MM.1S (cell line): ENCODE measurements at regions not wholly inside any gene's neighbourhood (a gene's known extent, or its start where the extent isn't known, plus 50 kb on each side); places are given as distances from the start of the nearest gene placed in this dataset.
"Not testable (repeated sequence)": the region's sequence is repeated elsewhere in the genome, so short reads cannot be mapped to it uniquely, and the experiment has no call there.

Experiments
- DNase-seq: peaks from one replicate; pipeline ENCODE4 v3.0.0-alpha.2; 2015
- H2AFZ ChIP-seq: fragments of 300-600 bp; sonication (generic); 2 replicates; pipeline ENCODE4 v1.6.0; 2016; ENCODE audit warnings: antibody characterized with exemption, low read length
- H3F3A ChIP-seq: fragments of 300-600 bp; sonication (generic); 2 replicates; pipeline ENCODE4 v1.6.1; 2016; ENCODE audit warnings: mild to moderate bottlenecking, antibody characterized with exemption, low read length, moderate library complexity, mixed read lengths; ENCODE audit not compliant: insufficient read depth
- H3K27ac ChIP-seq: fragments of 300-600 bp; sonication (generic); 2 replicates; pipeline ENCODE4 v1.5.1; 2016; ENCODE audit warnings: mild to moderate bottlenecking, low read length
- H3K27me3 ChIP-seq: fragments of 300-600 bp; sonication (generic); replicated peaks from 2 replicates; pipeline ENCODE4 v1.6.0; 2016; ENCODE audit warnings: low read length; ENCODE audit not compliant: insufficient read depth
- H3K36me3 ChIP-seq: fragments of 300-600 bp; sonication (generic); replicated peaks from 2 replicates; pipeline ENCODE4 v1.6.1; 2016; ENCODE audit warnings: mild to moderate bottlenecking, low read length, mixed read lengths; ENCODE audit not compliant: insufficient read depth
- H3K4me1 ChIP-seq: fragments of 300-600 bp; sonication (generic); 2 replicates; pipeline ENCODE4 v1.6.1; 2016; ENCODE audit warnings: low read length, mixed read lengths
- H3K4me2 ChIP-seq: fragments of 300-600 bp; sonication (generic); 2 replicates; pipeline ENCODE4 v1.6.0; 2016; ENCODE audit warnings: low read depth, low read length
- H3K4me3 ChIP-seq: fragments of 300-600 bp; sonication (generic); 2 replicates; pipeline ENCODE4 v1.5.1; 2016; ENCODE audit warnings: low read length, mixed read lengths
- H3K79me2 ChIP-seq: fragments of 300-600 bp; sonication (generic); 2 replicates; pipeline ENCODE4 v1.6.1; 2016; ENCODE audit warnings: mixed run types, low read length, mixed read lengths
- H3K9ac ChIP-seq: fragments of 300-600 bp; sonication (generic); 2 replicates; pipeline ENCODE4 v1.6.1; 2016; ENCODE audit warnings: low read length, mixed read lengths
- H3K9me2 ChIP-seq: fragments of 300-600 bp; sonication (generic); replicated peaks from 2 replicates; pipeline ENCODE4 v1.6.1; 2016; ENCODE audit warnings: mild to moderate bottlenecking, low read length, mixed read lengths; ENCODE audit not compliant: insufficient read depth
- H3K9me3 ChIP-seq: fragments of 300-600 bp; sonication (generic); replicated peaks from 2 replicates; pipeline ENCODE4 v1.6.1; 2016; ENCODE audit warnings: mild to moderate bottlenecking, low read length, mixed read lengths; ENCODE audit not compliant: insufficient read depth
- H4K20me1 ChIP-seq: fragments of 300-600 bp; sonication (generic); 2 replicates; pipeline ENCODE4 v1.6.1; 2016; ENCODE audit warnings: mild to moderate bottlenecking, low read length, moderate library complexity, mixed read lengths; ENCODE audit not compliant: insufficient read depth
- CTCF ChIP-seq: fragments of 300-600 bp; sonication (generic); IDR thresholded peaks from 2 replicates; pipeline ENCODE4 v1.5.1; 2016; ENCODE audit warnings: antibody characterized with exemption, low read length, mixed read lengths
- EZH2 ChIP-seq: fragments of 300-600 bp; sonication (generic); optimal IDR thresholded peaks from 2 replicates; pipeline ENCODE3; 2017; ENCODE audit warnings: low read depth, mild to moderate bottlenecking, antibody characterized with exemption, low read length, mixed read lengths
- EZH2phosphoT487 ChIP-seq: fragments of 300-600 bp; sonication (generic); IDR thresholded peaks from 2 replicates; pipeline ENCODE4 v1.6.1; 2018; ENCODE audit warnings: antibody characterized with exemption, low read length

DNA sequence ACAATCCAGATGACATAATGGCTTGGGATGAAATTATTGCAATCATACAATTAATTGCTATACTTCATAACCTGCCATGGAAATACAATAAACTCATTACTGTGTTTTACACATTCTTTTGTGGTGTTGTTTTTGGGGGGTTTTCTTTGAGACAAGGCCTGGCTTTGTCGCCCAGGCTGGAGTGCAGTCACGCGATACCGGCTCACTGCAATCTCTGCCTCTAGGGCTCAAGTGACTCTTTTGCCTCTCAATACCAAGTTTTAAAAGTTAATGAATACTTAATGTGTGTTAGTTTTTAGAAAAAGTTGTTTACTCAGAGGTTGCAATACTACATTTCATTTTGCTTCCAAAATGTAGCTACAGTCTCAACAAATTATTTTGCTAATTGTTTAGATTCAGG, 598.4 kb downstream of the CHSY3 start:
- no peaks in the 10 kb centered on the region for H3K4me1 ChIP-seq
- H2AFZ ChIP-seq: no peak overlapping the region
- no peaks in the 10 kb centered on the region for H3K9me3 ChIP-seq
- no peaks in the 10 kb centered on the region for H3F3A ChIP-seq
- H3K4me2 ChIP-seq: no peak overlapping the region
- DNase-seq: no peak
- no peaks in the 10 kb centered on the region for H3K9me2 ChIP-seq
- no peak overlapping the region for H3K4me3 ChIP-seq
- H3K79me2 ChIP-seq: no peaks in the 10 kb centered on the region
- no peaks in the 10 kb centered on the region for H4K20me1 ChIP-seq
- TF ChIP-seq CTCF: no peak
- no peak for TF ChIP-seq EZH2
- no peak for TF ChIP-seq EZH2phosphoT487
- no peak overlapping the region for H3K9ac ChIP-seq
- H3K27ac ChIP-seq: no peak overlapping the region
- H3K36me3 ChIP-seq: no peaks in the 10 kb centered on the region
- H3K27me3 ChIP-seq: no peaks in the 10 kb centered on the region

- no peak overlapping the region for H3K4me3 ChIP-seq
- no peak overlapping the region for H3K9ac ChIP-seq
- no peaks in the 10 kb centered on the region for H3K4me1 ChIP-seq
- H3K79me2 ChIP-seq: no peaks in the 10 kb centered on the region
- DNase-seq: no peak
- no peaks in the 10 kb centered on the region for H3K27me3 ChIP-seq
- H4K20me1 ChIP-seq: no peaks in the 10 kb centered on the region
- no peak overlapping the region for H3K4me2 ChIP-seq
- H3K27ac ChIP-seq: no peak overlapping the region
- no peaks in the 10 kb centered on the region for H3F3A ChIP-seq
- no peaks in the 10 kb centered on the region for H3K9me2 ChIP-seq
- H3K36me3 ChIP-seq: no peaks in the 10 kb centered on the region
- no peaks in the 10 kb centered on the region for H3K9me3 ChIP-seq
- H2AFZ ChIP-seq: no peak overlapping the region
- no peak for TF ChIP-seq EZH2phosphoT487
- TF ChIP-seq EZH2: no peak
- no peak for TF ChIP-seq CTCF
These were observed 597.0 kb downstream of the CHSY3 start for GRCh38 chr5:130501151-130501865.

GRCh38 chr5:130500495-130500894, 596.2 kb downstream of the CHSY3 start:
- not testable (repeated sequence) for H3F3A ChIP-seq, DNase-seq, H3K4me2 ChIP-seq, H3K27ac ChIP-seq, H3K4me1 ChIP-seq, H3K9me2 ChIP-seq, H3K4me3 ChIP-seq, H4K20me1 ChIP-seq, H3K9me3 ChIP-seq, H3K36me3 ChIP-seq, H3K27me3 ChIP-seq, H2AFZ ChIP-seq, H3K9ac ChIP-seq, H3K79me2 ChIP-seq

- Histone ChIP-seq H3K9me3 (no peaks in the 10 kb centered on the region), H3K27ac (no peak overlapping the region), H3K9ac (no peak overlapping the region), H4K20me1 (no peaks in the 10 kb centered on the region), H3K27me3 (no peaks in the 10 kb centered on the region), H3K4me2 (no peak overlapping the region), H3F3A (no peaks in the 10 kb centered on the region), H3K36me3 (no peaks in the 10 kb centered on the region), H3K4me1 (no peaks in the 10 kb centered on the region), H2AFZ (no peak overlapping the region), H3K4me3 (no peak overlapping the region), H3K79me2 (no peaks in the 10 kb centered on the region), H3K9me2 (no peaks in the 10 kb centered on the region)
- TF ChIP-seq EZH2 (no peak), CTCF (no peak), EZH2phosphoT487 (no peak)
- no peak for DNase-seq
These were observed 592.0 kb downstream of the CHSY3 start for GRCh38 chr5:130496215-130496614.
